Cardiac fibroblast (primary cell): ENCODE measurements at regions not wholly inside any gene's neighbourhood (a gene's known extent, or its start where the extent isn't known, plus 50 kb on each side); places are given as distances from the start of the nearest gene placed in this dataset.

ENCODE experiments used
- DNase-seq, 2 donors: peaks; one replicate each; pipeline versions ENCODE4 v3.0.0 to v3.0.0-alpha.2; 2010; ENCODE audit warnings: low read depth in 2 of 2
- H3K4me3 ChIP-seq, 2 donors: replicated peaks in 1 of 2; 1 replicate in 1 of 2; 2 replicates in 1 of 2; pipeline ENCODE4 v1.5.1; 2011; ENCODE audit warnings: low read depth in 2 of 2, low read length in 2 of 2, mild to moderate bottlenecking in 2 of 2, moderate library complexity in 1 of 2
- TF ChIP-seq, protein P1 (sequence below): IDR thresholded peaks from one replicate; pipeline ENCODE4 v1.5.1; 2011; ENCODE audit warnings: low read depth, mild to moderate bottlenecking, low read length, inconsistent platforms

DNA sequence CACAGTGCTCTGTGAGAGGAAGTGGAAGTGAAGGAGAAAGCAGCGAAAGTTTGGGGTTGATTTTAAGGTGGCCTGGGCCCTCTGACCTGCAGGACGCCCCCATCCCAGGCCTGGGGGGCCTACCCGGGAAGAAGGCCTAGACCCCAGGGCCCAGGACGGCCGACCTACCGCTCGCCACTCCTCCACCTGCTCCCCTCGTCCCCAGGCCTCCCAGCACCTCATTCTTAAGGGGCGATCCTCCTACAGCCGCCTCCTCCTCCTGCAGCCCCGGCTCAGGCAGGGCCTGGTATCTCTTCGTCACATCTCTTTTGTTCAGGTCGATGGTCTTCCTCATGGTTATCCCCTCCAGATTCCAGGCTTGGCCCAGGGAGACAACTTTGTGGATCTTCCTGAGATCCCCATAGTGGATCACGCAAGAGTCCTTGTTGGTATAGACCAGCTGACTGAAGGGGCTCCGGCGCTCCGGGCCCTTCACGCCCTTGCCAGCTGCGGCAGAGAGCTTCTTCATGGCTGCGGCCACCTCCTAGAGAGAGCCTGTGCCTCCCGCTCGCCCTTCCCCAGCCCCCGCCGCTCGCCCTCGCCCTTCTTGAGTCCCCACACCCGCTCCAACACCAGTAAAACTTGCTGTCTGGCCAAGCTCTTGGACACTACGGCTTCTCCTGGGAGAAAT, 117.5 kb downstream of the OR13A1 start:
- no peak overlapping the region for H3K4me3 ChIP-seq
- DNase-seq = no peak
- TF ChIP-seq, protein P1, sequence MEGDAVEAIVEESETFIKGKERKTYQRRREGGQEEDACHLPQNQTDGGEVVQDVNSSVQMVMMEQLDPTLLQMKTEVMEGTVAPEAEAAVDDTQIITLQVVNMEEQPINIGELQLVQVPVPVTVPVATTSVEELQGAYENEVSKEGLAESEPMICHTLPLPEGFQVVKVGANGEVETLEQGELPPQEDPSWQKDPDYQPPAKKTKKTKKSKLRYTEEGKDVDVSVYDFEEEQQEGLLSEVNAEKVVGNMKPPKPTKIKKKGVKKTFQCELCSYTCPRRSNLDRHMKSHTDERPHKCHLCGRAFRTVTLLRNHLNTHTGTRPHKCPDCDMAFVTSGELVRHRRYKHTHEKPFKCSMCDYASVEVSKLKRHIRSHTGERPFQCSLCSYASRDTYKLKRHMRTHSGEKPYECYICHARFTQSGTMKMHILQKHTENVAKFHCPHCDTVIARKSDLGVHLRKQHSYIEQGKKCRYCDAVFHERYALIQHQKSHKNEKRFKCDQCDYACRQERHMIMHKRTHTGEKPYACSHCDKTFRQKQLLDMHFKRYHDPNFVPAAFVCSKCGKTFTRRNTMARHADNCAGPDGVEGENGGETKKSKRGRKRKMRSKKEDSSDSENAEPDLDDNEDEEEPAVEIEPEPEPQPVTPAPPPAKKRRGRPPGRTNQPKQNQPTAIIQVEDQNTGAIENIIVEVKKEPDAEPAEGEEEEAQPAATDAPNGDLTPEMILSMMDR = no peak

DNA sequence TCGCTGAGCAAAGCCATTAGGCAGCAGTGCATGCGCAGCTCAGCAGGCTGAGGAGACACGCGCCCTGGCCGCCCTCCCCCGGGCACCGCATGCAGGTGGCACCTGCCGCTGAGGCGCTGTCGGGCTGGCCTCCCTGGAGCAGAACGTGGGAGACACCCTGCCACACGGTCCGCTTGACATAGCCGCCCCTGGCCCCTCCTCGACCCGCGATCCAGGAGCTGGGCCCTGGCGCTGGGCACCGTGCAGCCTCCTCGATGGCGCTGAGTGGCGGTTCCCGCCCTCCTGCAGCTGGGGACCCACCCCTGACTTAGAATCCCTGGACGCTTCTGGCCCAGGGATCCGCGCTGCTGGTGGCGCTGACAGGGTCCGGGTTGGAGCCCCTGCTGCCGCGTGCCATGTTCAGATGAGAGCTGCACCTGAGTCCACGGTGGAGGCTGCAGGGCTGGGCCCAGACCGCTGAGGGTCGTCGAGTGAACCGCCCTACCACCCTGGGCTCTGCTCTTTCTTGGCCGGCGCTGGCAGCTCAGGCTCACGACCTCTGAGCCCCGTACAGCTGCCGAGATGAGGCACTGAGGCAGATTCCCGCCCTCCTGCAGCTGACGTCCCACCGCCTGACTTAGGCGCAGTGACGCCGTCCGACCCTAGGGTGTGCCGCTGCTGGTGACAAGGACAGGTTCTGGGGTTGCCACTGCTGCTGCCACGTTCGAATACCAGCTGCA, 116.8 kb downstream of the OR13A1 start:
- TF ChIP-seq, protein P1 = no peak
- no peak for DNase-seq
- H3K4me3 ChIP-seq = no peak overlapping the region

DNA sequence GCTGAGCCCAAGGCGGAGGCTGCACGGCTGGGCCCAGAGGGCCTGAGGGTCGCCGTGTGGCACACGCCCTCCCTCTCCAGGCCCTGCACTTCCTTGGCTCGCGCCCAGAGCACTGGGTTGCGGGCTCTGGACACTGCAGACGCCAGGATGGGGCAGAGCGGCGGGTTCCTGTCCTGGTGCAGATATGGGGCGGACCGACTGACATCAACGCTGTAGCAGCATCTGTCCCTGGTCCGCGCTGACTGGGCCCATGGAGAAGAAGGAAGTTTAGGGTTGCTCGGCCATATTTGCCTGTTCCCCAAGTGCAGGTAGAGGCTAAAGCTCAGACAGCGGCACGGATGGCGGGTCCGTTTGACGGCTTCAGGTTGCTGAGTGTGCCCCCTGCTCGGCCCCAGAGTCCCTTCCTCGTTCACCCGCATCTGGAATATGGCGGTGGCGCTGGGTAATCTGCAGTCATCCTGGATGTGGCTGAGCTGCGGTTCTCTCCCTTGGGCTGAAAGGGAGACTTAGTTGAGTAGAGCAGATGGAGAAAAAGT, 116.1 kb downstream of the OR13A1 start:
- no peak for DNase-seq
- H3K4me3 ChIP-seq = no peak overlapping the region
- TF ChIP-seq, protein P1 = no peak

DNA sequence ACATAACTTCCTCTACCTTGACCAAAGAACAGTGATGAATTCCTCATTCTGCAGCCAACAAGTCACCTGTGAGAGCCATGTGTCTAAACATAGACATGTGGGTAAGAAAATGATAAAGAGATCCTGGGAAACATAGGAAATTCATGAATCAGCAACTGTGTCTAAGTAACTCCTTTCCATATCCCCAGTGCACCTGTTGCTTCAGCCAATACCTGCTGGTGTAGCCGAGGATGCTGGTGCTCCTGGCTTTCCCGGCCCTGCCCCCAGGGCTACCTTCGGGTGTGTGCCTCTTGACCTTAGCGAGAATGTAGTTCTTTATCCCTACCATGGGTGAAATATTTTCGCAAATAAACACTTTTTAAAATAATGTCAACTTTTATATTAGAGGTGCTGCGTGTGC, 114.1 kb downstream of the OR13A1 start:
- H3K4me3 ChIP-seq = no peak overlapping the region
- DNase-seq = no peak
- TF ChIP-seq, protein P1 = no peak

DNA sequence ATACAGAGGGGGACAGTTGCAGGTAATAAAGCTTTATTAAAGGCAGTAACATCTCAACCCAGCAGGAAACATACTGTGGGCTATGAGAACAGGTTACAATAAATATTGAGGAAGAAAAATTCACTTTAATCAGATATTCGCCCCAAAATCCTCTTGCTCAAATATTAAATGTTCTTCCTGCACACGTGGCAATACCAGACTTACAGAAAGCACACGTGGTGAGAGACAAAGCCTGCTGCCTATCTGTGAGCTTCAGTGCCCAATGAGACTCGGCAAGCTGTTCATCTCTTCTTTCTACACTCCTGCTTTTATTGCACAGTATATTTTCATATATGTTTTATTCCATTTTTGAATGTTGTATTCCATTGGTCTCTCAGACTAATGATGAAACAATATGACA, 113.2 kb downstream of the OR13A1 start:
- TF ChIP-seq, protein P1 = no peak
- H3K4me3 ChIP-seq = no peak overlapping the region
- DNase-seq = no peak

DNA sequence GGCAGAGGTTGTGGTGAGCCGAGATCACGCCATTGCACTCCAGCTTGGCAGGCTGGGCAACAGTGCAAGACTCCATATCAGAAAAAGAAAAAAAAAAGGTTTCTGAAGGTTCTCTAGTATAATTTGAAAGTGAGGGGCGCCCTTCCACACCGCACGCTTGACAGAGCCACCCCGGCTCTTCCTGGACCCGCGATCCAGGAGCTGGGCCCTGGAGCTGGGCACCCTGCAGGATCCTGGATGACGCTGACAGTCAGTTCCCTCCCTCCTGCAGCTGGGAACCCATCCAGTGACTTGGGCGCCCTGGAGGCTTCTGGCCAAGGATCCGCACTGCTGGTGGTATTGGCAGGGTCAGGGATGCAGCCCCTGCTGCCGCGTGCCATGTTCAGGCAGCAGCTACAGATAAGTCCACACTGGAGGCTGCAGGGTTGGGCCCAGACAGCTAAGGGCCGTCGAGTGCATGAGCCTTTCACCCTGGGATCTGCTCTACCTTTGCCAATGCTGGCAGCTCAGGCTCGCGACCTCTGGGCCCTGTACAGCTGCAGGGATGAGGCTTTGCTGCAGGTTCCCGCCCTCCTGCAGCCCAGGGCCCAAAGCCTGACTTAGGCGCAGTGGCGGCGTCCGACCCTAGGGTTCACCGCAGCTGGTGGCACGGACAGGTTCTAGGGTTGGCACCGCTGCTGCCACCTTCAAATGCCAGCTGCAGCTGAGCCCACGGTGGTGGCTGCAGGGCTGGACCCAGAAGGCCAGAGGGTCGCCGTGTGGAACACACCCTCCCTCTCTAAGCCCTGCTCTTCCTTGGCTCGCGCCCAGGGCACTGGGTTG, 110.2 kb downstream of the OR13A1 start:
- no peak for DNase-seq
- H3K4me3 ChIP-seq = no peak overlapping the region
- TF ChIP-seq, protein P1 = no peak
